Esophagus muscularis mucosa (tissue), 4 donors: ENCODE measurements at regions not wholly inside any gene's neighbourhood (a gene's known extent, or its start where the extent isn't known, plus 50 kb on each side); places are given as distances from the start of the nearest gene placed in this dataset.

Experiments
- DNase-seq: peaks from one replicate; pipeline ENCODE4 v3.0.0-alpha.2; 2017; ENCODE audit errors: extremely low spot score
- H3K27ac ChIP-seq, 4 donors: fragments of 200-600 bp; sonication (generic); replicated peaks in 1 of 4; 1 replicate in 3 of 4; 2 replicates in 1 of 4; pipeline ENCODE4 v1.5.1; 2016 to 2019; ENCODE audit warnings: mild to moderate bottlenecking in 1 of 4
- H3K27me3 ChIP-seq, 4 donors: fragments of 200-600 bp; sonication (generic); one replicate each; pipeline versions ENCODE4 v1.5.1 to v1.6.0; 2016 to 2019
- H3K36me3 ChIP-seq, 4 donors: fragments of 200-600 bp; sonication (generic); one replicate each; pipeline ENCODE4 v1.5.1; 2016 to 2019
- H3K4me1 ChIP-seq, 4 donors: fragments of 200-600 bp; sonication (generic); one replicate each; pipeline ENCODE4 v1.5.1; 2016 to 2019
- H3K4me3 ChIP-seq, 4 donors: fragments of 200-600 bp; sonication (generic); 1 replicate in 2 of 4; 2 replicates in 2 of 4; pipeline ENCODE4 v1.5.1; 2016 to 2019; ENCODE audit warnings: mild to moderate bottlenecking in 4 of 4, moderate library complexity in 1 of 4
- H3K9me3 ChIP-seq, 4 donors: fragments of 200-600 bp; sonication (generic); 1 replicate in 3 of 4; 2 replicates in 1 of 4; pipeline ENCODE4 v1.5.1; 2016 to 2019
- CTCF ChIP-seq, 3 experiments: fragments of 200-600 bp in 2 of 3; fragments of 450-650 bp in 1 of 3; sonication (generic) in 2 of 3; IDR thresholded peaks; one replicate each; pipeline ENCODE4 v1.5.1; 2017 to 2019; ENCODE audit warnings: antibody characterized with exemption in 3 of 3, mild to moderate bottlenecking in 2 of 3, moderate library complexity in 1 of 3
- EP300 ChIP-seq: sonication (generic); formaldehyde crosslinking; IDR thresholded peaks from one replicate; pipeline ENCODE4 v1.6.1; 2017; ENCODE audit warnings: antibody characterized with exemption
- POLR2A ChIP-seq: fragments of 450-650 bp; IDR thresholded peaks from one replicate; pipeline ENCODE4 v1.6.1; 2017; ENCODE audit warnings: antibody characterized with exemption, moderate library complexity, mild to moderate bottlenecking, low read depth
- POLR2AphosphoS5 ChIP-seq, 2 donors: sonication (generic); formaldehyde crosslinking; IDR thresholded peaks; one replicate each; pipeline ENCODE4 v1.6.1; 2017; ENCODE audit warnings: antibody characterized with exemption in 2 of 2
- WGBS: methylation state at CpG from one replicate; pipeline ENCODE4 v1.1.5; 2018; 5-methylcytosine and 5-hydroxymethylcytosine counted together
- intact Hi-C: fragments of 100-400 bp; cut with DNase I; formaldehyde crosslinking; loops from one replicate; pipeline ENCODE4 v1.15.1; 2023

- no peak overlapping the region for H3K27ac ChIP-seq
- DNase-seq: no peak
- 90% methylated on average over 2 of the region's 2 CpGs for WGBS
Observed at GRCh38 chr22:22996511-22997261, 73.6 kb upstream of the GNAZ start.

GRCh38 chr22:22997262-22997898 is 72.9 kb upstream of the GNAZ start:
- no peak for DNase-seq
- no peaks in the 10 kb centered on the region for H3K36me3 ChIP-seq
- H3K27ac ChIP-seq: no peak overlapping the region
- intact Hi-C loops: no loop called here
- no peaks in the 10 kb centered on the region for H3K4me1 ChIP-seq
- no peaks in the 10 kb centered on the region for H3K27me3 ChIP-seq
- no peak overlapping the region for H3K4me3 ChIP-seq
- TF ChIP-seq EP300 (no peak), CTCF (IDR thresholded peaks at IDR 0.05) (no peak), POLR2AphosphoS5 (IDR thresholded peaks at IDR 0.05) (no peak), POLR2A (no peak)
- peaks cover 0 to 26% (median 18%) of the 10 kb centered on the region in 4 donors for H3K9me3 ChIP-seq

More at GRCh38 chr22:22996511-22997261, 73.6 kb upstream of the GNAZ start:
- Histone ChIP-seq H3K27me3 (no peaks in the 10 kb centered on the region), H3K9me3 (peaks cover 0 to 26% (median 18%) of the 10 kb centered on the region in 4 donors), H3K36me3 (no peaks in the 10 kb centered on the region), H3K4me1 (no peaks in the 10 kb centered on the region), H3K4me3 (no peak overlapping the region)
- TF ChIP-seq POLR2AphosphoS5 (IDR thresholded peaks at IDR 0.05) (no peak), CTCF (IDR thresholded peaks at IDR 0.05) (no peak), EP300 (no peak)
- intact Hi-C loops: no loop called here

GRCh38 chr22:22997988-22998387 is 72.3 kb upstream of the GNAZ start:
- Histone ChIP-seq H3K27me3 (no peaks in the 10 kb centered on the region), H3K36me3 (no peaks in the 10 kb centered on the region), H3K9me3 (peaks cover 0 to 26% (median 18%) of the 10 kb centered on the region in 4 donors), H3K27ac (no peak overlapping the region), H3K4me3 (no peak overlapping the region), H3K4me1 (no peaks in the 10 kb centered on the region)
- no peak for DNase-seq
- TF ChIP-seq CTCF (IDR thresholded peaks at IDR 0.05) (no peak), POLR2AphosphoS5 (IDR thresholded peaks at IDR 0.05) (no peak)
- intact Hi-C loops: no loop called here

GRCh38 chr22:22999523-22999922 is 70.8 kb upstream of the GNAZ start:
- intact Hi-C loops: no loop called here
- no peak overlapping the region for H3K27ac ChIP-seq
- WGBS: 50% methylated on average over 2 of the region's 2 CpGs
- no peak overlapping the region for H3K4me3 ChIP-seq
- H3K36me3 ChIP-seq: no peaks in the 10 kb centered on the region
- H3K9me3 ChIP-seq: peaks cover 0 to 26% (median 18%) of the 10 kb centered on the region in 4 donors
- no peak for DNase-seq
- H3K27me3 ChIP-seq: no peaks in the 10 kb centered on the region
- no peaks in the 10 kb centered on the region for H3K4me1 ChIP-seq
- TF ChIP-seq POLR2AphosphoS5 (IDR thresholded peaks at IDR 0.05) (no peak), POLR2A (no peak), CTCF (IDR thresholded peaks at IDR 0.05) (no peak), EP300 (no peak)
